ENCODE measurements at regions not wholly inside any gene's neighbourhood (a gene's known extent, or its start where the extent isn't known, plus 50 kb on each side); places are given as distances from the start of the nearest gene placed in this dataset.
A peak's percentile ranks its signal among the peaks of the same experiment; 100 is the strongest.
"Not testable (repeated sequence)": the region's sequence is repeated elsewhere in the genome, so short reads cannot be mapped to it uniquely, and the experiment has no call there.

- DNase-seq, result peak; percentile 16 to 55
- Histone ChIP-seq H3K27ac (ENCODE audit: low read length) (peak overlapping the region; percentile 56), H3K4me3 (ENCODE audit: low read length) (no peak overlapping the region), H3K27me3 (ENCODE audit: control insufficient read depth, insufficient read depth, low read length) (no peaks in the 10 kb centered on the region), H3K4me1 (ENCODE audit: control insufficient read depth, insufficient read depth, low read length) (peaks cover 17% of the 10 kb centered on the region), H3K9me3 (ENCODE audit: control insufficient read depth, low read depth, low read length) (peaks cover 3% of the 10 kb centered on the region), H3K36me3 (ENCODE audit: control insufficient read depth, insufficient read depth, low read length) (no peaks in the 10 kb centered on the region)
- 50% methylated on average over 2 of the region's 5 CpGs for WGBS (ENCODE audit: insufficient coverage, low lambda C conversion rate)
Measured at GRCh38 chr7:81298951-81299666, 380.3 kb upstream of the SEMA3C start.

GRCh38 chr7:81297317-81297716 is 378.5 kb upstream of the SEMA3C start:
- H3K27me3 ChIP-seq (ENCODE audit: control insufficient read depth, insufficient read depth, low read length), result no peaks in the 10 kb centered on the region
- no CpG with 5 or more reads among the region's 2 CpGs for WGBS (ENCODE audit: insufficient coverage, low lambda C conversion rate)
- H3K36me3 ChIP-seq (ENCODE audit: control insufficient read depth, insufficient read depth, low read length), result no peaks in the 10 kb centered on the region
- peak overlapping the region; percentile 51 for H3K27ac ChIP-seq (ENCODE audit: low read length)
- H3K4me1 ChIP-seq (ENCODE audit: control insufficient read depth, insufficient read depth, low read length), result peaks cover 17% of the 10 kb centered on the region
- H3K9me3 ChIP-seq (ENCODE audit: control insufficient read depth, low read depth, low read length), result peaks cover 3% of the 10 kb centered on the region
- peak; percentile 35 to 79 for DNase-seq
- H3K4me3 ChIP-seq (ENCODE audit: low read length), result no peak overlapping the region

- Histone ChIP-seq H3K4me3 (ENCODE audit: low read length) (no peak overlapping the region), H3K27me3 (ENCODE audit: control insufficient read depth, insufficient read depth, low read length) (no peaks in the 10 kb centered on the region), H3K9me3 (ENCODE audit: control insufficient read depth, low read depth, low read length) (peaks cover 3% of the 10 kb centered on the region), H3K36me3 (ENCODE audit: control insufficient read depth, insufficient read depth, low read length) (no peaks in the 10 kb centered on the region), H3K27ac (ENCODE audit: low read length) (peak overlapping the region; percentile 51), H3K4me1 (ENCODE audit: control insufficient read depth, insufficient read depth, low read length) (peaks cover 16% of the 10 kb centered on the region)
- WGBS (ENCODE audit: insufficient coverage, low lambda C conversion rate), result 67% methylated on average over 1 of the region's 2 CpGs
- DNase-seq, result peak; percentile 20 to 62
Measured at GRCh38 chr7:81296726-81297125, 377.9 kb upstream of the SEMA3C start.

- no CpG with 5 or more reads among the region's 12 CpGs for WGBS (ENCODE audit: insufficient coverage, low lambda C conversion rate)
- Histone ChIP-seq H3K27ac (ENCODE audit: low read length) (no peak overlapping the region), H3K4me3 (ENCODE audit: low read length) (no peak overlapping the region), H3K27me3 (ENCODE audit: control insufficient read depth, insufficient read depth, low read length) (no peaks in the 10 kb centered on the region), H3K36me3 (ENCODE audit: control insufficient read depth, insufficient read depth, low read length) (no peaks in the 10 kb centered on the region), H3K9me3 (ENCODE audit: control insufficient read depth, low read depth, low read length) (peaks cover 3% of the 10 kb centered on the region), H3K4me1 (ENCODE audit: control insufficient read depth, insufficient read depth, low read length) (peaks cover 11% of the 10 kb centered on the region)
- DNase-seq, result no peak
Measured at GRCh38 chr7:81294897-81295515, 376.2 kb upstream of the SEMA3C start.

- Histone ChIP-seq H3K27me3 (ENCODE audit: control insufficient read depth, insufficient read depth, low read length) (no peaks in the 10 kb centered on the region), H3K27ac (ENCODE audit: low read length) (no peak overlapping the region)
- WGBS (ENCODE audit: insufficient coverage, low lambda C conversion rate), result no CpG with 5 or more reads among the region's 1 CpG
Measured at GRCh38 chr7:81293806-81294205, 375.0 kb upstream of the SEMA3C start.

GRCh38 chr7:81286754-81287153 is 367.9 kb upstream of the SEMA3C start:
- not testable (repeated sequence) for H3K4me1 ChIP-seq (ENCODE audit: control insufficient read depth, insufficient read depth, low read length); H3K36me3 ChIP-seq (ENCODE audit: control insufficient read depth, insufficient read depth, low read length); H3K4me3 ChIP-seq (ENCODE audit: low read length); H3K27ac ChIP-seq (ENCODE audit: low read length); DNase-seq; H3K27me3 ChIP-seq (ENCODE audit: control insufficient read depth, insufficient read depth, low read length); H3K9me3 ChIP-seq (ENCODE audit: control insufficient read depth, low read depth, low read length)
- WGBS (ENCODE audit: insufficient coverage, low lambda C conversion rate), result no CpG with 5 or more reads among the region's 4 CpGs

More at GRCh38 chr7:81293806-81294205, 375.0 kb upstream of the SEMA3C start:
- Histone ChIP-seq H3K4me3 (ENCODE audit: low read length) (no peak overlapping the region), H3K36me3 (ENCODE audit: control insufficient read depth, insufficient read depth, low read length) (no peaks in the 10 kb centered on the region), H3K4me1 (ENCODE audit: control insufficient read depth, insufficient read depth, low read length) (peaks cover 11% of the 10 kb centered on the region), H3K9me3 (ENCODE audit: control insufficient read depth, low read depth, low read length) (peaks cover 3% of the 10 kb centered on the region)
- no peak for DNase-seq

- H3K27ac ChIP-seq (ENCODE audit: low read length), result no peak overlapping the region
- no peaks in the 10 kb centered on the region for H3K4me1 ChIP-seq (ENCODE audit: control insufficient read depth, insufficient read depth, low read length)
- WGBS (ENCODE audit: insufficient coverage, low lambda C conversion rate), result 86% methylated on average over 2 of the region's 4 CpGs
- no peak overlapping the region for H3K4me3 ChIP-seq (ENCODE audit: low read length)
- H3K27me3 ChIP-seq (ENCODE audit: control insufficient read depth, insufficient read depth, low read length), result no peaks in the 10 kb centered on the region
- no peak for DNase-seq
- H3K36me3 ChIP-seq (ENCODE audit: control insufficient read depth, insufficient read depth, low read length), result no peaks in the 10 kb centered on the region
- no peaks in the 10 kb centered on the region for H3K9me3 ChIP-seq (ENCODE audit: control insufficient read depth, low read depth, low read length)
Measured at GRCh38 chr7:81285142-81285871, 366.5 kb upstream of the SEMA3C start.

GRCh38 chr7:81284576-81284975 is 365.7 kb upstream of the SEMA3C start:
- H3K4me1 ChIP-seq (ENCODE audit: control insufficient read depth, insufficient read depth, low read length), result no peaks in the 10 kb centered on the region
- no CpG with 5 or more reads among the region's 1 CpG for WGBS (ENCODE audit: insufficient coverage, low lambda C conversion rate)
- no peaks in the 10 kb centered on the region for H3K36me3 ChIP-seq (ENCODE audit: control insufficient read depth, insufficient read depth, low read length)

GRCh38 chr7:81280531-81280930 is 361.7 kb upstream of the SEMA3C start:
- no peaks in the 10 kb centered on the region for H3K27me3 ChIP-seq (ENCODE audit: control insufficient read depth, insufficient read depth, low read length)
- no peaks in the 10 kb centered on the region for H3K9me3 ChIP-seq (ENCODE audit: control insufficient read depth, low read depth, low read length)
- no peak overlapping the region for H3K27ac ChIP-seq (ENCODE audit: low read length)
- H3K36me3 ChIP-seq (ENCODE audit: control insufficient read depth, insufficient read depth, low read length), result no peaks in the 10 kb centered on the region
- H3K4me1 ChIP-seq (ENCODE audit: control insufficient read depth, insufficient read depth, low read length), result no peaks in the 10 kb centered on the region
- no peak overlapping the region for H3K4me3 ChIP-seq (ENCODE audit: low read length)
- DNase-seq, result no peak

More at GRCh38 chr7:81284576-81284975, 365.7 kb upstream of the SEMA3C start:
- Histone ChIP-seq H3K27me3 (ENCODE audit: control insufficient read depth, insufficient read depth, low read length) (no peaks in the 10 kb centered on the region), H3K27ac (ENCODE audit: low read length) (no peak overlapping the region), H3K4me3 (ENCODE audit: low read length) (no peak overlapping the region), H3K9me3 (ENCODE audit: control insufficient read depth, low read depth, low read length) (no peaks in the 10 kb centered on the region)
- DNase-seq, result no peak

GRCh38 chr7:81277691-81278090 is 358.8 kb upstream of the SEMA3C start:
- no peaks in the 10 kb centered on the region for H3K9me3 ChIP-seq (ENCODE audit: control insufficient read depth, low read depth, low read length)
- no peaks in the 10 kb centered on the region for H3K4me1 ChIP-seq (ENCODE audit: control insufficient read depth, insufficient read depth, low read length)
- no peak overlapping the region for H3K27ac ChIP-seq (ENCODE audit: low read length)
- H3K27me3 ChIP-seq (ENCODE audit: control insufficient read depth, insufficient read depth, low read length), result no peaks in the 10 kb centered on the region
- WGBS (ENCODE audit: insufficient coverage, low lambda C conversion rate), result no CpG with 5 or more reads among the region's 2 CpGs
- H3K4me3 ChIP-seq (ENCODE audit: low read length), result no peak overlapping the region
- no peaks in the 10 kb centered on the region for H3K36me3 ChIP-seq (ENCODE audit: control insufficient read depth, insufficient read depth, low read length)
- no peak for DNase-seq
